ENCODE measurements at regions not wholly inside any gene's neighbourhood (a gene's known extent, or its start where the extent isn't known, plus 50 kb on each side); places are given as distances from the start of the nearest gene placed in this dataset.

GRCh38 chr6:3522561-3523260, 65.9 kb upstream of the SLC22A23 start:
- DNase-seq: no peak

GRCh38 chr6:3520281-3521230, 63.7 kb upstream of the SLC22A23 start:
- no peak for DNase-seq

GRCh38 chr6:3518356-3519190, 61.7 kb upstream of the SLC22A23 start:
- no peak for DNase-seq

- DNase-seq: no peak
These were observed 60.5 kb upstream of the SLC22A23 start for GRCh38 chr6:3517350-3517749.

- no peak for DNase-seq
These were observed 59.2 kb upstream of the SLC22A23 start for GRCh38 chr6:3516092-3516491.

- DNase-seq: no peak
These were observed 58.8 kb upstream of the SLC22A23 start for GRCh38 chr6:3515669-3516068.

GRCh38 chr6:3513416-3513815, 56.6 kb upstream of the SLC22A23 start:
- no peak for DNase-seq

- DNase-seq: no peak
These were observed 56.0 kb upstream of the SLC22A23 start for GRCh38 chr6:3512832-3513231.

- no peak for DNase-seq
These were observed 53.8 kb upstream of the SLC22A23 start for GRCh38 chr6:3510617-3511016.

- DNase-seq: no peak
These were observed 53.3 kb upstream of the SLC22A23 start for GRCh38 chr6:3510178-3510577.

GRCh38 chr6:3509336-3509735, 52.5 kb upstream of the SLC22A23 start:
- DNase-seq: no peak

GRCh38 chr6:3506751-3507383, 50.0 kb upstream of the SLC22A23 start:
- DNase-seq: no peak

Measured in activated CD4-positive, alpha-beta T cell treated with anti-CD3 and anti-CD28 coated beads, Interleukin-2, amount 50 U/mL, for 16 hours (primary cell).